ENCODE measurements at regions not wholly inside any gene's neighbourhood (a gene's known extent, or its start where the extent isn't known, plus 50 kb on each side); places are given as distances from the start of the nearest gene placed in this dataset.
"Not testable (repeated sequence)": the region's sequence is repeated elsewhere in the genome, so short reads cannot be mapped to it uniquely, and the experiment has no call there.

- Histone ChIP-seq H3K9ac (ENCODE audit: insufficient read depth in 1 of 2, low read length in 2 of 2) (no peak overlapping the region), H3K4me3 (no peak overlapping the region), H3K27ac (ENCODE audit: low read depth in 1 of 2, low read length in 1 of 2) (no peak overlapping the region), H3K36me3 (ENCODE audit: control insufficient read depth in 4 of 4, insufficient read depth in 4 of 4, low read length in 4 of 4) (no peaks in the 10 kb centered on the region), H3K4me1 (ENCODE audit: control insufficient read depth in 5 of 5, insufficient read depth in 5 of 5, low read length in 5 of 5) (no peaks in the 10 kb centered on the region), H3K9me3 (ENCODE audit: control insufficient read depth in 4 of 4, insufficient read depth in 3 of 4, low read length in 3 of 4) (no peaks in the 10 kb centered on the region), H3K27me3 (ENCODE audit: control insufficient read depth in 3 of 3, insufficient read depth in 3 of 3, low read length in 2 of 3) (no peaks in the 10 kb centered on the region)
- DNase-seq = no peak
- 90 to 92% methylated on average over 2 of the region's 2 CpGs for WGBS, 2 donors
- TF ChIP-seq CTCF (IDR thresholded peaks at IDR 0.05; ENCODE audit: control extremely low read depth, extremely low read depth) = no peak
- no peak for ATAC-seq (ENCODE audit: insufficient read depth, low FRiP score)
Observed at GRCh38 chr4:159780196-159780922, 677.5 kb downstream of the RAPGEF2 start.

GRCh38 chr4:159787901-159788300 lies 685.0 kb downstream of the RAPGEF2 start:
- no peaks in the 10 kb centered on the region for H3K9me3 ChIP-seq (ENCODE audit: control insufficient read depth in 4 of 4, insufficient read depth in 3 of 4, low read length in 3 of 4)
- no peak overlapping the region for H3K4me3 ChIP-seq
- no peaks in the 10 kb centered on the region for H3K27me3 ChIP-seq (ENCODE audit: control insufficient read depth in 3 of 3, insufficient read depth in 3 of 3, low read length in 2 of 3)
- H3K36me3 ChIP-seq (ENCODE audit: control insufficient read depth in 4 of 4, insufficient read depth in 4 of 4, low read length in 4 of 4) = no peaks in the 10 kb centered on the region
- H3K9ac ChIP-seq (ENCODE audit: insufficient read depth in 1 of 2, low read length in 2 of 2) = no peak overlapping the region
- WGBS, 2 donors = 78 to 94% methylated on average over 2 of the region's 2 CpGs
- no peaks in the 10 kb centered on the region for H3K4me1 ChIP-seq (ENCODE audit: control insufficient read depth in 5 of 5, insufficient read depth in 5 of 5, low read length in 5 of 5)
- no peak for TF ChIP-seq CTCF (IDR thresholded peaks at IDR 0.05; ENCODE audit: control extremely low read depth, extremely low read depth)
- H3K27ac ChIP-seq (ENCODE audit: low read depth in 1 of 2, low read length in 1 of 2) = no peak overlapping the region
- ATAC-seq (ENCODE audit: insufficient read depth, low FRiP score) (no peak), DNase-seq (no peak)

GRCh38 chr4:159791334-159791733 lies 688.5 kb downstream of the RAPGEF2 start:
- no peak for DNase-seq
- WGBS, 2 donors = 42 to 56% methylated on average over 3 of the region's 3 CpGs
- H3K4me3 ChIP-seq = no peak overlapping the region
- no peaks in the 10 kb centered on the region for H3K36me3 ChIP-seq (ENCODE audit: control insufficient read depth in 4 of 4, insufficient read depth in 4 of 4, low read length in 4 of 4)
- H3K27me3 ChIP-seq (ENCODE audit: control insufficient read depth in 3 of 3, insufficient read depth in 3 of 3, low read length in 2 of 3) = no peaks in the 10 kb centered on the region
- H3K9ac ChIP-seq (ENCODE audit: insufficient read depth in 1 of 2, low read length in 2 of 2) = no peak overlapping the region
- no peaks in the 10 kb centered on the region for H3K9me3 ChIP-seq (ENCODE audit: control insufficient read depth in 4 of 4, insufficient read depth in 3 of 4, low read length in 3 of 4)
- no peak for ATAC-seq (ENCODE audit: insufficient read depth, low FRiP score)
- no peaks in the 10 kb centered on the region for H3K4me1 ChIP-seq (ENCODE audit: control insufficient read depth in 5 of 5, insufficient read depth in 5 of 5, low read length in 5 of 5)
- TF ChIP-seq CTCF (IDR thresholded peaks at IDR 0.05; ENCODE audit: control extremely low read depth, extremely low read depth) = no peak
- H3K27ac ChIP-seq (ENCODE audit: low read depth in 1 of 2, low read length in 1 of 2) = no peak overlapping the region

- WGBS, 2 donors = 89 to 92% methylated on average over 12 of the region's 12 CpGs
- not testable (repeated sequence) for H3K36me3 ChIP-seq (ENCODE audit: control insufficient read depth in 4 of 4, insufficient read depth in 4 of 4, low read length in 4 of 4); DNase-seq; H3K4me1 ChIP-seq (ENCODE audit: control insufficient read depth in 5 of 5, insufficient read depth in 5 of 5, low read length in 5 of 5); ATAC-seq (ENCODE audit: insufficient read depth, low FRiP score); H3K9ac ChIP-seq (ENCODE audit: insufficient read depth in 1 of 2, low read length in 2 of 2); H3K27ac ChIP-seq (ENCODE audit: low read depth in 1 of 2, low read length in 1 of 2); H3K9me3 ChIP-seq (ENCODE audit: control insufficient read depth in 4 of 4, insufficient read depth in 3 of 4, low read length in 3 of 4); H3K27me3 ChIP-seq (ENCODE audit: control insufficient read depth in 3 of 3, insufficient read depth in 3 of 3, low read length in 2 of 3); H3K4me3 ChIP-seq
Observed at GRCh38 chr4:159804592-159804991, 701.7 kb downstream of the RAPGEF2 start.

All from lung (tissue), 11 donors.